Upper lobe of left lung (tissue), 6 donors: ENCODE measurements at regions not wholly inside any gene's neighbourhood (a gene's known extent, or its start where the extent isn't known, plus 50 kb on each side); places are given as distances from the start of the nearest gene placed in this dataset.

Source experiments
- ATAC-seq, 2 donors: fragments of 200-7000 bp; cut with Tn5 transposase; one replicate each; pipeline ENCODE4 v1.9.1; 2022; ENCODE audit warnings: mild to moderate bottlenecking in 2 of 2, moderate library complexity in 2 of 2; ENCODE audit not compliant: low FRiP score in 2 of 2
- DNase-seq, 2 donors: peaks; one replicate each; pipeline ENCODE4 v3.0.0-alpha.2; 2019 to 2020
- H3K27ac ChIP-seq, 4 donors: fragments of 200-600 bp; sonication (generic); one replicate each; pipeline ENCODE4 v1.5.1; 2016 to 2019
- H3K27me3 ChIP-seq, 4 donors: fragments of 200-600 bp; sonication (generic); one replicate each; pipeline ENCODE4 v1.5.1; 2017 to 2019
- H3K36me3 ChIP-seq, 4 donors: fragments of 200-600 bp; sonication (generic); one replicate each; pipeline ENCODE4 v1.5.1; 2016 to 2019
- H3K4me1 ChIP-seq, 4 donors: fragments of 200-600 bp; sonication (generic); one replicate each; pipeline ENCODE4 v1.5.1; 2018 to 2019
- H3K4me3 ChIP-seq, 4 donors: fragments of 200-600 bp; sonication (generic); one replicate each; pipeline ENCODE4 v1.5.1; 2017 to 2019; ENCODE audit warnings: mild to moderate bottlenecking in 2 of 4, moderate library complexity in 1 of 4
- H3K9me3 ChIP-seq, 4 donors: fragments of 200-600 bp; sonication (generic); one replicate each; pipeline ENCODE4 v1.5.1; 2018 to 2019
- EP300 ChIP-seq, 4 donors: sonication (generic); formaldehyde crosslinking; IDR thresholded peaks; one replicate each; pipeline ENCODE4 v1.5.1; 2017; ENCODE audit warnings: antibody characterized with exemption in 4 of 4, control low read depth in 2 of 4
- POLR2A ChIP-seq, 4 donors: fragments of 450-650 bp; IDR thresholded peaks; one replicate each; pipeline ENCODE4 v1.5.1; 2016 to 2017; ENCODE audit warnings: antibody characterized with exemption in 4 of 4, mild to moderate bottlenecking in 2 of 4
- POLR2AphosphoS5 ChIP-seq, 2 donors: sonication (generic); formaldehyde crosslinking; IDR thresholded peaks; one replicate each; pipeline ENCODE4 v1.5.1; 2017; ENCODE audit warnings: antibody characterized with exemption in 2 of 2
- WGBS, 2 donors: methylation state at CpG; one replicate each; pipeline ENCODE4 v1.1.5; 2017 to 2018; 5-methylcytosine and 5-hydroxymethylcytosine counted together
- TF ChIP-seq, protein P1 (sequence below), 6 experiments: fragments of 450-650 bp in 4 of 6; fragments of 200-600 bp in 2 of 6; sonication (generic) in 2 of 6; IDR thresholded peaks; one replicate each; pipeline ENCODE4 v1.5.1; 2016 to 2019; ENCODE audit warnings: antibody characterized with exemption in 6 of 6
- donor health status: DM: no; HTN: no; CAD: no; lungs with moderate emphysema.
- donor health status: DM: no; HTN: yes; CAD: no; lungs with severe emphysema.

DNA sequence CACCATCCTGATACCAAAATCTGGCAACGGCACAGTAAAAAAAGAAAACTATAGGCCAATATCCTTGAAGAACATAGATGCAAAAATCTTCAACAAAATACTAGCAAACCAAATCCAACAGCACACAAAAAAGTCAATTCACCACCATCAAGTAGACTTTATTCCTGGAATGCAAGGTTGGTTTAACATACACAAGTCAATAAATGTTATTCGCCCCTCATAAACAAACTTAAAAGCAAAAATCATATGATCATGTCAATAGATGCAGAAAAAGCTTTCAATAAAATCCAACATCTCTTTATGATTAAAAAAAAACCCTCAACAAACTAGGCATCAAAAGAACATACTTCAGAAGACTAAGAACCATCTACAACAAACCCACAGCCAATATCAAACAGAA is 252.9 kb downstream of the UACA start:
- Histone ChIP-seq H3K4me1 (peaks cover 13 to 31% (median 20%) of the 10 kb centered on the region in 4 donors), H3K27me3 (no peaks in the 10 kb centered on the region), H3K4me3 (no peak overlapping the region), H3K27ac (no peak overlapping the region), H3K36me3 (no peaks in the 10 kb centered on the region), H3K9me3 (peaks cover 5 to 21% (median 17%) of the 10 kb centered on the region in 4 donors)
- no peak for TF ChIP-seq POLR2AphosphoS5 (IDR thresholded peaks at IDR 0.05)
- no peak for TF ChIP-seq EP300 (IDR thresholded peaks at IDR 0.05)
- TF ChIP-seq, protein P1, sequence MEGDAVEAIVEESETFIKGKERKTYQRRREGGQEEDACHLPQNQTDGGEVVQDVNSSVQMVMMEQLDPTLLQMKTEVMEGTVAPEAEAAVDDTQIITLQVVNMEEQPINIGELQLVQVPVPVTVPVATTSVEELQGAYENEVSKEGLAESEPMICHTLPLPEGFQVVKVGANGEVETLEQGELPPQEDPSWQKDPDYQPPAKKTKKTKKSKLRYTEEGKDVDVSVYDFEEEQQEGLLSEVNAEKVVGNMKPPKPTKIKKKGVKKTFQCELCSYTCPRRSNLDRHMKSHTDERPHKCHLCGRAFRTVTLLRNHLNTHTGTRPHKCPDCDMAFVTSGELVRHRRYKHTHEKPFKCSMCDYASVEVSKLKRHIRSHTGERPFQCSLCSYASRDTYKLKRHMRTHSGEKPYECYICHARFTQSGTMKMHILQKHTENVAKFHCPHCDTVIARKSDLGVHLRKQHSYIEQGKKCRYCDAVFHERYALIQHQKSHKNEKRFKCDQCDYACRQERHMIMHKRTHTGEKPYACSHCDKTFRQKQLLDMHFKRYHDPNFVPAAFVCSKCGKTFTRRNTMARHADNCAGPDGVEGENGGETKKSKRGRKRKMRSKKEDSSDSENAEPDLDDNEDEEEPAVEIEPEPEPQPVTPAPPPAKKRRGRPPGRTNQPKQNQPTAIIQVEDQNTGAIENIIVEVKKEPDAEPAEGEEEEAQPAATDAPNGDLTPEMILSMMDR (IDR thresholded peaks at IDR 0.05), result no peak
- no peak for TF ChIP-seq POLR2A (IDR thresholded peaks at IDR 0.05)
- 96 to 97% methylated on average over 2 of the region's 2 CpGs for WGBS, 2 donors
- ATAC-seq (no peak), DNase-seq (no peak)

DNA sequence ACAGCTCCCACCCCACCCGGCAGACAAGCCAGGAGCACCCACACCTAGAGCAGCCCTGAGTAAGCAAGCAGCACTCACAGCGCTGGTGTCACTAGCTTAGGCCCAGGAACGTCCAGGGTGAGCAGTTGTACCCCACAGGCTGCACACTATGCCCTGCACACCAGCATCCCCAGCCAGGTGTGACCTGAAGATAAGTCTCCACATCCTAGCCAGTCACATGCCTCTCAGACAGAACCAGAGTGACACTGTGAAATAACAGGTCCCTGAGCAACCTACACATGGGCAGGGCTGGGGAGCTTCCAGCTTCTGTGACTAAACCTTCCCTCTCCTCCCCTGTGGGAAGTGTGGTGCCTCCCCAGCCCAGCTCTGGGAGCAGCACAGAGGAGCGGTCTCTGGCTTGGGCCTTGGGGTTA is 253.6 kb downstream of the UACA start:
- Histone ChIP-seq H3K4me1 (peaks cover 19 to 38% (median 27%) of the 10 kb centered on the region in 4 donors), H3K27me3 (no peaks in the 10 kb centered on the region), H3K9me3 (peaks cover 5 to 21% (median 17%) of the 10 kb centered on the region in 4 donors), H3K27ac (peak overlapping the region; percentile 51 to 81 (median 66)), H3K4me3 (no peak overlapping the region), H3K36me3 (no peaks in the 10 kb centered on the region)
- DNase-seq, result no peak
- 83% methylated on average over 4 of the region's 4 CpGs; no CpG with 5 or more reads in 1 of the 2 donors for WGBS, 2 donors
- TF ChIP-seq, protein P1 (IDR thresholded peaks at IDR 0.05), result no peak
- TF ChIP-seq EP300 (IDR thresholded peaks at IDR 0.05) (no peak), POLR2A (IDR thresholded peaks at IDR 0.05) (no peak), POLR2AphosphoS5 (IDR thresholded peaks at IDR 0.05) (no peak)
- no peak for ATAC-seq

DNA sequence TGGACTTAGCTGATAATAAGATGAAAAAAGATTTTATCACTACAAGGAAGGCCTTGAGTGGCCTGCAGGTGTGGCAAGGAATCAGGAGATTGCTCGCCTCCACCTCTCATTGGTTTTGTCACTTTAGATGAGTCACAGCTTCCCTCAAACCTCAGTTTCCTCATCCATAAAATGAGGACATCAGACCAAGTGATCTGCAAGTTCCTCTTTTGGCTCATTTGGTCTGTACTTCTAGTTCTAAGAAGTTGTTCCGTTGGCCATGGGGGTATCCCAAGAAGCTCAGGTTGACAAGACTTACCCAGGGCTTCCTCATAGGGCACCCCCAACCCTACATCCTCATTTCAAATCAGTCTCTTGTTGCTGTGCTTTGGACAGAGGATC is 254.1 kb downstream of the UACA start:
- ATAC-seq (peak; percentile 45 to 65), DNase-seq (peak in 1 of 2 donors; percentile 66)
- Histone ChIP-seq H3K9me3 (peaks cover 5 to 21% (median 17%) of the 10 kb centered on the region in 4 donors), H3K36me3 (no peaks in the 10 kb centered on the region), H3K27ac (peak overlapping the region; percentile 51 to 81 (median 76)), H3K4me3 (no peak overlapping the region), H3K27me3 (no peaks in the 10 kb centered on the region), H3K4me1 (peaks cover 24 to 43% (median 32%) of the 10 kb centered on the region in 4 donors)
- WGBS, 2 donors, result 45 to 46% methylated on average over 2 of the region's 2 CpGs
- peak in 3 of 4 donors; percentile 40 to 62 (median 47) for TF ChIP-seq EP300 (IDR thresholded peaks at IDR 0.05)
- no peak for TF ChIP-seq POLR2A (IDR thresholded peaks at IDR 0.05)
- TF ChIP-seq, protein P1 (IDR thresholded peaks at IDR 0.05), result no peak
- peak; percentile 61 to 78 for TF ChIP-seq POLR2AphosphoS5 (IDR thresholded peaks at IDR 0.05)

DNA sequence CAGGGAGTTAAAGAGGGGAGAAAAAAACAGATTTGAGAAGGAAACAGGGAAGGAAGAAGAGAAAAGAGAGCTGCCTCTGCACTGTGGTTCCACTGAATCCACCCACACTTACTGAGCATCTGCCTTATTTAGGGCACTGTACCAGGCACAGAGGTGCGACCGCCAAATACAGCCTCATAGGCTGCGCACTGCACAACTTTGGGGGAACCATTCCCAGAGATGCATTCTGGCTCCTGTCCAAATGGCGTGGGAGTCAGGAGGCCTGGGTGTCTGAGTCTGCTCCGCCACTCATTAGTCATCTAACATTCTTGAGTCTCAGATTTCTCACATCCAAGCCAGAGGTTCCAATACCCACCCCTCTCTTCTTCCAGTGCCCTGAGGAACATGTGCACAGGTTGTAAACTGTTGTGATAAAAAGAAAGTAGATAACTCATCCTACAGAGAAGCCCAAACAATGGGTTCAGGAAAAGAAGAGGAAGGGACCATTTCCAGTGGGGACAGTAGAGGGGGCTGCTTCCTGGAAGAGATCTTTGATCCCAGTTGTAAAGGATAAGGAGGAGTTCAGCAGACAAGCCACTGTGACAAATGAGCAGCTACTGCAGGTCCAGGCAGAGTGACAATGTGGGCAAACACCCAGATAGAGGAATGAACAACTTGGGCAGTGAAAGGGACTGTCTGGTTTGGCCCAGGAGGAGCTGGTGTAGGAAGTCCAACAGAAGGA is 254.6 kb downstream of the UACA start:
- TF ChIP-seq, protein P1 (IDR thresholded peaks at IDR 0.05), result no peak
- TF ChIP-seq POLR2A (IDR thresholded peaks at IDR 0.05), result no peak
- TF ChIP-seq EP300 (IDR thresholded peaks at IDR 0.05), result no peak
- no peak for TF ChIP-seq POLR2AphosphoS5 (IDR thresholded peaks at IDR 0.05)
- ATAC-seq (peak in 1 of 2 donors; percentile 14), DNase-seq (peak in 1 of 2 donors; percentile 64)
- H3K36me3 ChIP-seq, result no peaks in the 10 kb centered on the region
- WGBS, 2 donors, result 40 to 49% methylated on average over 5 of the region's 5 CpGs
- H3K4me3 ChIP-seq, result no peak overlapping the region
- H3K27ac ChIP-seq, result peak overlapping the region; percentile 36 to 80 (median 74)
- peaks cover 5 to 21% (median 17%) of the 10 kb centered on the region in 4 donors for H3K9me3 ChIP-seq
- peaks cover 29 to 48% (median 37%) of the 10 kb centered on the region in 4 donors for H3K4me1 ChIP-seq
- H3K27me3 ChIP-seq, result no peaks in the 10 kb centered on the region
